Right renal cortex interstitium (tissue), 3 donors: ENCODE measurements at regions not wholly inside any gene's neighbourhood (a gene's known extent, or its start where the extent isn't known, plus 50 kb on each side); places are given as distances from the start of the nearest gene placed in this dataset.

Experiments used
- DNase-seq, 3 donors: peaks; one replicate each; pipeline ENCODE4 v3.0.0-alpha.2; 2013; ENCODE audit warnings: low read depth in 3 of 3, low spot score in 2 of 3

GRCh38 chr7:79732535-79732934 lies 279.1 kb upstream of the MAGI2 start:
- DNase-seq, result no peak

GRCh38 chr7:79730971-79731370 lies 277.5 kb upstream of the MAGI2 start:
- DNase-seq, result no peak

- no peak for DNase-seq
Measured at GRCh38 chr7:79723833-79724618, 270.6 kb upstream of the MAGI2 start.

GRCh38 chr7:79722217-79722616 lies 268.8 kb upstream of the MAGI2 start:
- DNase-seq, result no peak

- no peak for DNase-seq
Measured at GRCh38 chr7:79719216-79719615, 265.7 kb upstream of the MAGI2 start.

GRCh38 chr7:79716329-79716728 lies 262.9 kb upstream of the MAGI2 start:
- no peak for DNase-seq

- no peak for DNase-seq
Measured at GRCh38 chr7:79714081-79714480, 260.6 kb upstream of the MAGI2 start.

GRCh38 chr7:79713276-79713675 lies 259.8 kb upstream of the MAGI2 start:
- no peak for DNase-seq

GRCh38 chr7:79711660-79712059 lies 258.2 kb upstream of the MAGI2 start:
- DNase-seq, result no peak

GRCh38 chr7:79709574-79710409 lies 256.3 kb upstream of the MAGI2 start:
- no peak for DNase-seq

- no peak for DNase-seq
Measured at GRCh38 chr7:79702116-79702515, 248.6 kb upstream of the MAGI2 start.

- no peak for DNase-seq
Measured at GRCh38 chr7:79692015-79692414, 238.5 kb upstream of the MAGI2 start.

GRCh38 chr7:79691074-79691473 lies 237.6 kb upstream of the MAGI2 start:
- no peak for DNase-seq

- no peak for DNase-seq
Measured at GRCh38 chr7:79684384-79684783, 230.9 kb upstream of the MAGI2 start.

GRCh38 chr7:79683916-79684315 lies 230.4 kb upstream of the MAGI2 start:
- no peak for DNase-seq

- DNase-seq, result no peak
Measured at GRCh38 chr7:79683185-79683890, 229.9 kb upstream of the MAGI2 start.

- no peak for DNase-seq
Measured at GRCh38 chr7:79681454-79681853, 228.0 kb upstream of the MAGI2 start.

GRCh38 chr7:79673969-79674368 lies 220.5 kb upstream of the MAGI2 start:
- no peak for DNase-seq

GRCh38 chr7:79673421-79673820 lies 220.0 kb upstream of the MAGI2 start:
- no peak for DNase-seq

- DNase-seq, result no peak
Measured at GRCh38 chr7:79668292-79668691, 214.8 kb upstream of the MAGI2 start.

GRCh38 chr7:79666472-79666871 lies 213.0 kb upstream of the MAGI2 start:
- no peak for DNase-seq
